Vagina (tissue), 2 donors: ENCODE measurements at regions not wholly inside any gene's neighbourhood (a gene's known extent, or its start where the extent isn't known, plus 50 kb on each side); places are given as distances from the start of the nearest gene placed in this dataset.

ENCODE experiments used
- DNase-seq, 2 donors: peaks; one replicate each; pipeline ENCODE4 v3.0.0-alpha.2; 2017; ENCODE audit errors: extremely low spot score in 2 of 2
- H3K27ac ChIP-seq: fragments of 200-600 bp; sonication (generic); one replicate; pipeline ENCODE4 v1.5.1; 2019
- H3K27me3 ChIP-seq: fragments of 200-600 bp; sonication (generic); one replicate; pipeline ENCODE4 v1.5.1; 2019
- H3K36me3 ChIP-seq, 2 donors: fragments of 200-600 bp; sonication (generic); one replicate each; pipeline ENCODE4 v1.5.1; 2017 to 2019
- H3K4me1 ChIP-seq: fragments of 200-600 bp; sonication (generic); one replicate; pipeline ENCODE4 v1.5.1; 2019
- H3K4me3 ChIP-seq, 2 donors: fragments of 200-600 bp; sonication (generic); 1 replicate in 1 of 2; 2 replicates in 1 of 2; pipeline ENCODE4 v1.5.1; 2016 to 2019
- H3K9me3 ChIP-seq: fragments of 200-600 bp; sonication (generic); one replicate; pipeline ENCODE4 v1.5.1; 2019
- CTCF ChIP-seq, 3 experiments: fragments of 450-650 bp in 2 of 3; fragments of 200-600 bp in 1 of 3; sonication (generic) in 1 of 3; IDR thresholded peaks; one replicate each; pipeline ENCODE4 v1.5.1; 2017 to 2019; ENCODE audit warnings: antibody characterized with exemption in 3 of 3, mild to moderate bottlenecking in 2 of 3, moderate library complexity in 2 of 3
- POLR2A ChIP-seq, 2 donors: fragments of 450-650 bp; IDR thresholded peaks; one replicate each; pipeline ENCODE4 v1.6.1; 2017; ENCODE audit warnings: antibody characterized with exemption in 2 of 2, mild to moderate bottlenecking in 2 of 2, moderate library complexity in 2 of 2
- POLR2AphosphoS5 ChIP-seq, 2 donors: sonication (generic); formaldehyde crosslinking; IDR thresholded peaks; one replicate each; pipeline ENCODE4 v1.9.0; 2017; ENCODE audit warnings: antibody characterized with exemption in 2 of 2, mild to moderate bottlenecking in 2 of 2, low read depth in 1 of 2; ENCODE audit not compliant: insufficient read depth in 1 of 2
- intact Hi-C: fragments of 100-400 bp; cut with DNase I; formaldehyde crosslinking; loops from one replicate; pipeline ENCODE4 v1.15.1; 2023

- Histone ChIP-seq H3K9me3 (no peaks in the 10 kb centered on the region), H3K4me3 (no peak overlapping the region), H3K36me3 (no peaks in the 10 kb centered on the region), H3K27ac (no peak overlapping the region), H3K27me3 (no peaks in the 10 kb centered on the region), H3K4me1 (no peaks in the 10 kb centered on the region)
- no peak for TF ChIP-seq POLR2A (IDR thresholded peaks at IDR 0.05)
- no peak for TF ChIP-seq POLR2AphosphoS5 (IDR thresholded peaks at IDR 0.05; ENCODE audit: insufficient read depth in 1 of 2, low read depth in 1 of 2)
- no peak for TF ChIP-seq CTCF (IDR thresholded peaks at IDR 0.05)
- DNase-seq, result no peak
- intact Hi-C loops, result no loop called here
Measured at GRCh38 chr5:26231316-26231715, 807.1 kb downstream of the CDH9 start.

GRCh38 chr5:26229848-26230247, 808.5 kb downstream of the CDH9 start:
- no peak for DNase-seq
- H3K4me1 ChIP-seq, result no peaks in the 10 kb centered on the region
- no peaks in the 10 kb centered on the region for H3K36me3 ChIP-seq
- no peak overlapping the region for H3K4me3 ChIP-seq
- TF ChIP-seq POLR2AphosphoS5 (IDR thresholded peaks at IDR 0.05; ENCODE audit: insufficient read depth in 1 of 2, low read depth in 1 of 2) (no peak), CTCF (IDR thresholded peaks at IDR 0.05) (no peak), POLR2A (IDR thresholded peaks at IDR 0.05) (no peak)
- H3K27ac ChIP-seq, result no peak overlapping the region
- no peaks in the 10 kb centered on the region for H3K27me3 ChIP-seq
- intact Hi-C loops, result no loop called here
- no peaks in the 10 kb centered on the region for H3K9me3 ChIP-seq

- intact Hi-C loops, result no loop called here
- TF ChIP-seq POLR2AphosphoS5 (IDR thresholded peaks at IDR 0.05; ENCODE audit: insufficient read depth in 1 of 2, low read depth in 1 of 2) (no peak), CTCF (IDR thresholded peaks at IDR 0.05) (no peak), POLR2A (IDR thresholded peaks at IDR 0.05) (no peak)
Measured at GRCh38 chr5:26227245-26227644, 811.1 kb downstream of the CDH9 start.

GRCh38 chr5:26205121-26205520, 833.3 kb downstream of the CDH9 start:
- Histone ChIP-seq H3K27ac (no peak overlapping the region), H3K9me3 (no peaks in the 10 kb centered on the region), H3K4me3 (no peak overlapping the region), H3K4me1 (no peaks in the 10 kb centered on the region), H3K36me3 (no peaks in the 10 kb centered on the region), H3K27me3 (no peaks in the 10 kb centered on the region)
- DNase-seq, result no peak
- TF ChIP-seq POLR2AphosphoS5 (IDR thresholded peaks at IDR 0.05; ENCODE audit: insufficient read depth in 1 of 2, low read depth in 1 of 2) (no peak), POLR2A (IDR thresholded peaks at IDR 0.05) (no peak)
- intact Hi-C loops, result no loop called here

More at GRCh38 chr5:26227245-26227644, 811.1 kb downstream of the CDH9 start:
- no peak for DNase-seq
- H3K36me3 ChIP-seq, result no peaks in the 10 kb centered on the region
- H3K4me1 ChIP-seq, result no peaks in the 10 kb centered on the region
- no peak overlapping the region for H3K27ac ChIP-seq
- H3K9me3 ChIP-seq, result no peaks in the 10 kb centered on the region
- H3K4me3 ChIP-seq, result no peak overlapping the region
- H3K27me3 ChIP-seq, result no peaks in the 10 kb centered on the region

- intact Hi-C loops, result no loop called here
- no peak overlapping the region for H3K27ac ChIP-seq
Measured at GRCh38 chr5:26193626-26194025, 844.8 kb downstream of the CDH9 start.

More at GRCh38 chr5:26193626-26194025, 844.8 kb downstream of the CDH9 start:
- no peaks in the 10 kb centered on the region for H3K27me3 ChIP-seq
- H3K4me1 ChIP-seq, result no peaks in the 10 kb centered on the region
- H3K36me3 ChIP-seq, result no peaks in the 10 kb centered on the region
- H3K4me3 ChIP-seq, result no peak overlapping the region
- H3K9me3 ChIP-seq, result no peaks in the 10 kb centered on the region
- TF ChIP-seq POLR2A (IDR thresholded peaks at IDR 0.05), result no peak
- no peak for TF ChIP-seq CTCF (IDR thresholded peaks at IDR 0.05)
- TF ChIP-seq POLR2AphosphoS5 (IDR thresholded peaks at IDR 0.05; ENCODE audit: insufficient read depth in 1 of 2, low read depth in 1 of 2), result no peak
- no peak for DNase-seq
